Body of pancreas (tissue), 4 donors: ENCODE measurements at regions not wholly inside any gene's neighbourhood (a gene's known extent, or its start where the extent isn't known, plus 50 kb on each side); places are given as distances from the start of the nearest gene placed in this dataset.

Experiments
- CTCF ChIP-seq, 7 experiments: fragments of 450-650 bp in 4 of 7; fragments of 200-600 bp in 3 of 7; sonication (generic) in 3 of 7; IDR thresholded peaks; one replicate each; pipeline ENCODE4 v1.5.1; 2016 to 2019; ENCODE audit warnings: antibody characterized with exemption in 7 of 7
- POLR2A ChIP-seq, 3 donors: fragments of 450-650 bp; IDR thresholded peaks; one replicate each; pipeline ENCODE4 v1.6.1; 2016; ENCODE audit warnings: antibody characterized with exemption in 3 of 3, mild to moderate bottlenecking in 2 of 3

- TF ChIP-seq CTCF (IDR thresholded peaks at IDR 0.05) (no peak), POLR2A (IDR thresholded peaks at IDR 0.05) (no peak)
Observed at GRCh38 chr10:1869861-1870260, 132.5 kb upstream of the ADARB2 start.
